Hepatic stellate cell (primary cell): ENCODE measurements at regions not wholly inside any gene's neighbourhood (a gene's known extent, or its start where the extent isn't known, plus 50 kb on each side); places are given as distances from the start of the nearest gene placed in this dataset.
"Not testable (repeated sequence)": the region's sequence is repeated elsewhere in the genome, so short reads cannot be mapped to it uniquely, and the experiment has no call there.

Experiments used
- DNase-seq: peaks from one replicate; pipeline ENCODE4 v3.0.0; 2011; ENCODE audit warnings: low spot score

- no peak for DNase-seq
These were observed 2425.1 kb upstream of the PCDH20 start for GRCh38 chr13:63840551-63841421.

GRCh38 chr13:63838366-63839110 is 2422.9 kb upstream of the PCDH20 start:
- no peak for DNase-seq

- DNase-seq, result not testable (repeated sequence)
These were observed 2422.1 kb upstream of the PCDH20 start for GRCh38 chr13:63837701-63838100.

- not testable (repeated sequence) for DNase-seq
These were observed 2414.0 kb upstream of the PCDH20 start for GRCh38 chr13:63829609-63830008.

- DNase-seq, result not testable (repeated sequence)
These were observed 2406.1 kb upstream of the PCDH20 start for GRCh38 chr13:63821785-63822184.

- DNase-seq, result not testable (repeated sequence)
These were observed 2395.9 kb upstream of the PCDH20 start for GRCh38 chr13:63811428-63812004.

- not testable (repeated sequence) for DNase-seq
These were observed 2375.5 kb upstream of the PCDH20 start for GRCh38 chr13:63791134-63791533.

GRCh38 chr13:63774133-63774532 is 2358.5 kb upstream of the PCDH20 start:
- DNase-seq, result no peak

GRCh38 chr13:63773476-63773875 is 2357.8 kb upstream of the PCDH20 start:
- DNase-seq, result no peak

- DNase-seq, result not testable (repeated sequence)
These were observed 2342.0 kb upstream of the PCDH20 start for GRCh38 chr13:63757683-63758082.

GRCh38 chr13:63749857-63750256 is 2334.2 kb upstream of the PCDH20 start:
- not testable (repeated sequence) for DNase-seq

- not testable (repeated sequence) for DNase-seq
These were observed 2326.1 kb upstream of the PCDH20 start for GRCh38 chr13:63741814-63742101.

- no peak for DNase-seq
These were observed 2325.6 kb upstream of the PCDH20 start for GRCh38 chr13:63741029-63741813.

GRCh38 chr13:63739112-63739735 is 2323.6 kb upstream of the PCDH20 start:
- not testable (repeated sequence) for DNase-seq

GRCh38 chr13:63737418-63737817 is 2321.8 kb upstream of the PCDH20 start:
- DNase-seq, result no peak

GRCh38 chr13:63731896-63732295 is 2316.2 kb upstream of the PCDH20 start:
- DNase-seq, result no peak

- not testable (repeated sequence) for DNase-seq
These were observed 2296.5 kb upstream of the PCDH20 start for GRCh38 chr13:63712159-63712558.

GRCh38 chr13:63706751-63707150 is 2291.1 kb upstream of the PCDH20 start:
- no peak for DNase-seq

GRCh38 chr13:63704521-63704920 is 2288.9 kb upstream of the PCDH20 start:
- no peak for DNase-seq

- no peak for DNase-seq
These were observed 2284.7 kb upstream of the PCDH20 start for GRCh38 chr13:63700350-63700749.

GRCh38 chr13:63699948-63700347 is 2284.3 kb upstream of the PCDH20 start:
- no peak for DNase-seq

- peak; percentile 2 for DNase-seq
These were observed 2280.4 kb upstream of the PCDH20 start for GRCh38 chr13:63696055-63696454.
